ENCODE measurements at regions not wholly inside any gene's neighbourhood (a gene's known extent, or its start where the extent isn't known, plus 50 kb on each side); places are given as distances from the start of the nearest gene placed in this dataset.

- Histone ChIP-seq H3F3A (ENCODE audit: insufficient read depth) (no peaks in the 10 kb centered on the region), H2AFZ (ENCODE audit: low read depth, low read length, severe bottlenecking) (no peak overlapping the region), H3K36me3 (ENCODE audit: low read length) (no peaks in the 10 kb centered on the region), H3K4me3 (ENCODE audit: insufficient read depth, low read length, poor library complexity, severe bottlenecking) (no peak overlapping the region), H3K27ac (ENCODE audit: low read depth, low read length) (no peak overlapping the region), H4K20me1 (ENCODE audit: low read depth, low read length) (no peaks in the 10 kb centered on the region), H3K9ac (ENCODE audit: low read length) (no peak overlapping the region), H3K9me3 (ENCODE audit: insufficient read depth, low read length) (no peaks in the 10 kb centered on the region), H3K27me3 (ENCODE audit: low read length) (no peaks in the 10 kb centered on the region), H3K9me2 (replicated peaks; ENCODE audit: insufficient read depth, low read length) (no peaks in the 10 kb centered on the region), H3K79me2 (ENCODE audit: insufficient read depth, low read length) (no peaks in the 10 kb centered on the region), H3K4me2 (ENCODE audit: low read depth, low read length, poor library complexity, severe bottlenecking) (no peak overlapping the region)
- TF ChIP-seq EZH2phosphoT487 (conservative IDR thresholded peaks at IDR 0.05; ENCODE audit: low read length) (no peak), CTCF (IDR thresholded peaks at IDR 0.05; ENCODE audit: insufficient read depth, low read length, poor library complexity, severe bottlenecking) (no peak)
These were observed 552.8 kb downstream of the BCL11A start for GRCh38 chr2:60000686-60001085.

- no peak overlapping the region for H2AFZ ChIP-seq (ENCODE audit: low read depth, low read length, severe bottlenecking)
- no peak overlapping the region for H3K27ac ChIP-seq (ENCODE audit: low read depth, low read length)
These were observed 555.1 kb downstream of the BCL11A start for GRCh38 chr2:59998324-59998723.

GRCh38 chr2:59997371-59997770 lies 556.1 kb downstream of the BCL11A start:
- Histone ChIP-seq H3K9ac (ENCODE audit: low read length) (no peak overlapping the region), H3K9me3 (ENCODE audit: insufficient read depth, low read length) (no peaks in the 10 kb centered on the region), H3K4me3 (ENCODE audit: insufficient read depth, low read length, poor library complexity, severe bottlenecking) (no peak overlapping the region), H3K4me2 (ENCODE audit: low read depth, low read length, poor library complexity, severe bottlenecking) (no peak overlapping the region), H3K9me2 (replicated peaks; ENCODE audit: insufficient read depth, low read length) (no peaks in the 10 kb centered on the region), H3K27ac (ENCODE audit: low read depth, low read length) (no peak overlapping the region), H3K27me3 (ENCODE audit: low read length) (no peaks in the 10 kb centered on the region), H4K20me1 (ENCODE audit: low read depth, low read length) (no peaks in the 10 kb centered on the region), H3K79me2 (ENCODE audit: insufficient read depth, low read length) (no peaks in the 10 kb centered on the region), H3F3A (ENCODE audit: insufficient read depth) (no peaks in the 10 kb centered on the region), H3K36me3 (ENCODE audit: low read length) (no peaks in the 10 kb centered on the region), H2AFZ (ENCODE audit: low read depth, low read length, severe bottlenecking) (no peak overlapping the region)
- no peak for TF ChIP-seq CTCF (IDR thresholded peaks at IDR 0.05; ENCODE audit: insufficient read depth, low read length, poor library complexity, severe bottlenecking)
- TF ChIP-seq EZH2phosphoT487 (conservative IDR thresholded peaks at IDR 0.05; ENCODE audit: low read length), result no peak

More at GRCh38 chr2:59998324-59998723, 555.1 kb downstream of the BCL11A start:
- no peaks in the 10 kb centered on the region for H3K9me3 ChIP-seq (ENCODE audit: insufficient read depth, low read length)
- H3K27me3 ChIP-seq (ENCODE audit: low read length), result no peaks in the 10 kb centered on the region
- no peaks in the 10 kb centered on the region for H3K79me2 ChIP-seq (ENCODE audit: insufficient read depth, low read length)
- H3K4me2 ChIP-seq (ENCODE audit: low read depth, low read length, poor library complexity, severe bottlenecking), result no peak overlapping the region
- H3K36me3 ChIP-seq (ENCODE audit: low read length), result no peaks in the 10 kb centered on the region
- H3K4me3 ChIP-seq (ENCODE audit: insufficient read depth, low read length, poor library complexity, severe bottlenecking), result no peak overlapping the region
- no peak overlapping the region for H3K9ac ChIP-seq (ENCODE audit: low read length)
- H3F3A ChIP-seq (ENCODE audit: insufficient read depth), result no peaks in the 10 kb centered on the region
- H3K9me2 ChIP-seq (replicated peaks; ENCODE audit: insufficient read depth, low read length), result no peaks in the 10 kb centered on the region
- no peaks in the 10 kb centered on the region for H4K20me1 ChIP-seq (ENCODE audit: low read depth, low read length)
- no peak for TF ChIP-seq EZH2phosphoT487 (conservative IDR thresholded peaks at IDR 0.05; ENCODE audit: low read length)
- no peak for TF ChIP-seq CTCF (IDR thresholded peaks at IDR 0.05; ENCODE audit: insufficient read depth, low read length, poor library complexity, severe bottlenecking)
